H7 (cell line): ENCODE measurements at regions not wholly inside any gene's neighbourhood (a gene's known extent, or its start where the extent isn't known, plus 50 kb on each side); places are given as distances from the start of the nearest gene placed in this dataset.

Experiments used
- DNase-seq: peaks from one replicate; pipeline ENCODE4 v3.0.0; 2012
- H3K27me3 ChIP-seq: 2 replicates; pipeline ENCODE4 v1.6.0; 2011; ENCODE audit warnings: mild to moderate bottlenecking, low read length; ENCODE audit not compliant: control insufficient read depth, insufficient read depth
- H3K36me3 ChIP-seq: replicated peaks from 2 replicates; pipeline ENCODE4 v1.5.1; 2011; ENCODE audit warnings: low read length; ENCODE audit not compliant: control insufficient read depth, insufficient read depth
- H3K4me3 ChIP-seq: 2 replicates; pipeline ENCODE4 v1.5.1; 2011; ENCODE audit warnings: low read depth, mild to moderate bottlenecking, control low read depth, low read length, moderate library complexity; ENCODE audit not compliant: insufficient read depth

DNA sequence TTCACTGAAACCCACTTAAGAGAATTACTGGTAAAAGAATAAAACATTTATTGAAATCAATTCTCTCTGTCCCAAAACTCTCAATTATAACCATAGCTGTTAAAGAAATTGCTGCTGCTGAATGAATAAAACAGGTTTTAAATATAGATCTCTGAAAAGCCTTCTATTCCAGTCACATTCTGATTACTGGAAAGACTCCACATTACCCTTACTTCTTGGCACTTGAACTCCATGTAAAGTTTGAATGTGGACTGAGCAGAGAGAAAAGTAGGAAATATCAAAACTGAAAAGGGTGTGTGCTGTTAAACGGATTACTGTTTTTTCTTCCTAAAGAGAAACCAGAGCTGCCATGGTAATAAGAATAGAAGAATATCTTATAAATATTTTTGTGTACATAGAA is 655.3 kb upstream of the SETBP1 start:
- no peaks in the 10 kb centered on the region for H3K27me3 ChIP-seq
- DNase-seq = no peak
- H3K4me3 ChIP-seq = no peak overlapping the region
- no peaks in the 10 kb centered on the region for H3K36me3 ChIP-seq

DNA sequence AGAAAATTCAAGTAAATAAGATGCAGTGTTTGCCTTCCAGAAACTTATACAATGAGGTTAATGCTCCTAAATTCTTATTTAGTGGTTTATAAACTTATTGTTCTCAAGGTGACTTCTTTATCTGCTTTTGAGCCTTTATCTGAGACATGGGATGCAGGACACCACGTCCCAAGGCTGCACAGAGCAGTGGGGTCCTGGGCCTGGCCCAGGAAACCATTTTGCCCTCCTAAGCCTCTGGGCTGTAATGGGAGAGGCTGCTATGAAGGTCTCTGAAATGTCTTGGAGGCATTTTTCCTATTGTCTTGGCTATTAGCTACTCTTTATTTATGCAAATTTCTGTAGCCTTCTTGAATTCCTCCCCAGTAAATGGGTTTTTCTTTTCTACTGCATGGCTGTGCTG is 652.6 kb upstream of the SETBP1 start:
- Histone ChIP-seq H3K27me3 (no peaks in the 10 kb centered on the region), H3K4me3 (no peak overlapping the region), H3K36me3 (no peaks in the 10 kb centered on the region)
- no peak for DNase-seq

DNA sequence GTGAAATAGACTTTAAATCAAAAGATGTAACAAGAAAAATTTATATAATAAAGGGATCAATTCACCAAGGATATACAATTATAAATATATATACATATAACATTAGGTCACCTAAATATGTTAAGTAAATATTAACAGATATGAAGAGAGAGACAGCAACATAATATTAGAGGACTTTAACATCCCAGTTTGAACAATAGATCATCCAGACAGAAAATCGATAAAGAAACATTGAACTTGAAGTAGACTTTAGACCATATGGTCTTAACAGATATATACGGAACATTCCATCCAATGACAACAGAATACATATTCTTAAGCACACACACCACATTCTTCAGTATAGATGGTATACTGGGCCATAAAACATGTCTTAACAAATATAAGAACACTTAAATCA is 649.6 kb upstream of the SETBP1 start:
- Histone ChIP-seq H3K36me3 (no peaks in the 10 kb centered on the region), H3K27me3 (no peaks in the 10 kb centered on the region), H3K4me3 (no peak overlapping the region)
- DNase-seq = no peak

DNA sequence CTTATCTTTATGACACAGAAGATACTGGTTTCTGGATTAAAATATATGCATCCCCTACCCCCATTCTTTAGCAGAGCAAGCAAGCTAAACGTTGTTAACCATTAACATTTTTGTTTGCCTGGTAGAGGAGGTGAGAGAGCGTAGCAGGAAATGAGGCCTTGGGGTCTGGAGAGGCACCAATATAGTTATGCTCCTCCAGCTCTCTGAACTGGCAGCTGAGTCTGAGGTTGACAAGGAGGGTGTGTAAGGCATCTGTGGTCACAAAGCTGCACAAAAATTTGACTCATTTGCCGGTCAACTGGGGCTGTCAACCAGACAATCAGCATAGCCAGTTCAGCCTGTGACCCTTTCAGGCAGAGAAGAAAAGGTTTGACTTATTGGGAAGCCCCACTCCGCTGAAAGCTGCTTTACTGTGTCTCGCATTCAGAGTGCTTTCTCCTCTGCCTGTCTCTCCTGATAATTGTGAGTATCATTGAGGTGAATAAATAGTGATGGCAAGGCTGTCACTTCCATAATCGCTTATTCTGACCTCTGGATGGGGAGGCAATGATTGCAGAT is 647.5 kb upstream of the SETBP1 start:
- no peaks in the 10 kb centered on the region for H3K27me3 ChIP-seq
- DNase-seq = no peak
- no peaks in the 10 kb centered on the region for H3K36me3 ChIP-seq
- no peak overlapping the region for H3K4me3 ChIP-seq

DNA sequence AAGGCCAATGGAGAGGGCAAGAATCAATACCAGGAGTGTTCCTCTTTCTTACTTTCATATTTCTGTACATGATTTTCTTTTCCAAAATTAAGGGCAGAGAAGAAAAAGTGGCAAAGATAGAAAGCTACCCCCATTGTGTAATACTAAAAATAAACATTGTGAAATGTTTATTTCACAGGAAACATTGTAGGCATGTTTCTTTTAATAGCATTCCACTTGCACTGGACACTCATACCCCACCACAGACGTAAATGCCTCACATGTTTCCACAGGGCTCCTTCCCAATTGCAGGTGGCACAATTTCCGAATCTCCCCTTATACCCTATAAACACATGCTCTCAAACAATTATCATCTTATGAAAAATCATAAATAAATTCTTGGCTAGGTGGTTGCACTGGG is 645.1 kb upstream of the SETBP1 start:
- no peaks in the 10 kb centered on the region for H3K36me3 ChIP-seq
- DNase-seq = no peak
- no peak overlapping the region for H3K4me3 ChIP-seq

DNA sequence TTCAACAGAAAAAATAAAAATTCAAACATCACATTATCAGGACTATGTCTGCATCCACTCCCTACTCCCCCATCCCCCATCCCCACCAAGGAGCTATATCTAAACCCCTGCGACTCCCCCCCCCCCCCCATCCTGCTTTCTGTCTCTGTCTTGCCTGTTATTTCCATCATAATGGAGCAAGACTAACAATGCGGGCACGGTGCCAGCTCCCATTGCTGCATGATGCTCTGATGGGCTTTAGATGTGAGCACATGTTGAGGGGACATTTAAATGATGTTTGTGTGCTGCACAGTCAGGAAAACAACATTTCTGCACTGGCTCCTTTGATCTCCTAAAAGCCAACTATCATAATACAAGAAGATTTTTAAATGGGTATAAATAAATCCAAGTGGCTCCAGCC is 644.2 kb upstream of the SETBP1 start:
- peak; percentile 17 for DNase-seq
- Histone ChIP-seq H3K27me3 (no peaks in the 10 kb centered on the region), H3K4me3 (no peak overlapping the region), H3K36me3 (no peaks in the 10 kb centered on the region)

More for the DNA sequence above, 645.1 kb upstream of the SETBP1 start:
- no peaks in the 10 kb centered on the region for H3K27me3 ChIP-seq

DNA sequence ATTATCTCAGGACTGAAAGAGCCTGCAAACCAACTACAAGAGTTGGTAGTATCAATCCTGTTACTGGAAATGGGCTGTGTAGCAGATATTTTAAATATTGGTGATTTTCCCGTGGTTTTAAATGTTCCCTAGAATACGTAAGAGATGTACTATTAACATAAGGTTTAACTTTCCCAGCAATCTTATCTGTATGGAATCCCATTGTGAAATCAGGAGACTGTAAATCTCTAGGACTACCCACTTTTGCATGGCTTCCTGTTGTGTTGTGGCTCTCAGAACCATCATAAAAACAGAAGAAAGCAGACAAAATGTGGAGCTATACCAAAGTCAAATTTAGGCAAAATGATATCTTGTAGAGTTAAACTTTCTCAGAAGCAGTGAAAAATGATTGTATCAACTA is 641.5 kb upstream of the SETBP1 start:
- no peak for DNase-seq
- Histone ChIP-seq H3K36me3 (no peaks in the 10 kb centered on the region), H3K27me3 (no peaks in the 10 kb centered on the region), H3K4me3 (no peak overlapping the region)

DNA sequence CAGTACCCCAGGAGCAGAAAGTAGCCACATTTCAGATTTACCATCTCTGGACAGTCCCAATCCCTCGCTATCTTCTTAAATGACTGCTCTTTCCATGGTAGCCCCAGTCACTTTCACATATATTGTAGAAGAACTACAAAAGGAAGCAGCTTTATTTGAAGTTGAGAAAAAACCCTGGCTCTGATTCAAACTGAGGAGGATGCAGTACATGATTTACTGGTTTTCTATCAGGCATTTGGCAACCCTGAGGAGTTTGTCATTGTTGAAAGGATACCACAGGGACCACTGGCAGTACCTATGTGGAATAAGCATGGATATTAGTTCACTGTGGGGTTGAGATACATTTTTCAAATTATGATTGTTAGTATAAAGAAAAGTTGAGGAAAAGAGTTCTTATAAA is 640.9 kb upstream of the SETBP1 start:
- no peaks in the 10 kb centered on the region for H3K27me3 ChIP-seq
- no peaks in the 10 kb centered on the region for H3K36me3 ChIP-seq
- no peak for DNase-seq
- H3K4me3 ChIP-seq = no peak overlapping the region

DNA sequence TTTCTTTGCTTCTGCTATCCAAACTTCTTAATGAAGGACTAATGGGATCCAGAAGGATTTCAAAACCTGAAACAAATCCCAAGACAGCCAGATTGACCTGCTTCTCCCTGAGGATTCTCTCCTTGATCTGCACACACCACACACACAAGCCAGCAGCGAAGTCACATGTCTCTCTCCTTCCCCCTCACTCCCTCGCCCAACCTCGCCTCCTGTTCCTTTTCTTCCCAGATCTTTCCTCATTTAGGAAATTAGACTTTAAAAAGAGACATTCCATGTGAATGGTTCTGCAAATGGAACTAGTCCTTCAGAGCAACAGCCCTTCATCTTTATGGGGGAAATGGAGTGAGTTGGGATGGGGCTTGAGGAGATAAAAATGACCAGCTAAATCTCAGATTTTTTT is 639.1 kb upstream of the SETBP1 start:
- H3K27me3 ChIP-seq = no peaks in the 10 kb centered on the region
- DNase-seq = no peak
- H3K36me3 ChIP-seq = no peaks in the 10 kb centered on the region
- H3K4me3 ChIP-seq = no peak overlapping the region

DNA sequence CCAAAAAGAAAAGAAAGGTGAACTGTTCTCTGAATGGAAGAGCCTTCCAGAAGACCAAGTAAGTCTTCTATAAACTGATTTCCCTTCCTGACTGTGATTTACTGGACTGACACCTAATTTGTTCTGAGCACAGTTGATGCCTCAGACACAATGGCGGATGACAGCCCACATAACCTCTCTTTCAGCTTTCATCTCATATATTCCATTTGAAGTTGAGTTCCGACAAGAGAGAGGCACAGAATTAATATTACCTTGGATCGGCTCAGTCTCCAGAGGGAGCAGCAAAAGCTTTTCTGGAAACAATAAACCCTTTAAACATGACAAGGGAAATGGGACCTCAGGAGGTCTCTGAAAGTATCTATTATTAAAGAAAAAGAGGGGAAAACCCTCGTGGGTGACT is 638.7 kb upstream of the SETBP1 start:
- H3K27me3 ChIP-seq = no peaks in the 10 kb centered on the region
- H3K4me3 ChIP-seq = no peak overlapping the region
- H3K36me3 ChIP-seq = no peaks in the 10 kb centered on the region
- DNase-seq = no peak

DNA sequence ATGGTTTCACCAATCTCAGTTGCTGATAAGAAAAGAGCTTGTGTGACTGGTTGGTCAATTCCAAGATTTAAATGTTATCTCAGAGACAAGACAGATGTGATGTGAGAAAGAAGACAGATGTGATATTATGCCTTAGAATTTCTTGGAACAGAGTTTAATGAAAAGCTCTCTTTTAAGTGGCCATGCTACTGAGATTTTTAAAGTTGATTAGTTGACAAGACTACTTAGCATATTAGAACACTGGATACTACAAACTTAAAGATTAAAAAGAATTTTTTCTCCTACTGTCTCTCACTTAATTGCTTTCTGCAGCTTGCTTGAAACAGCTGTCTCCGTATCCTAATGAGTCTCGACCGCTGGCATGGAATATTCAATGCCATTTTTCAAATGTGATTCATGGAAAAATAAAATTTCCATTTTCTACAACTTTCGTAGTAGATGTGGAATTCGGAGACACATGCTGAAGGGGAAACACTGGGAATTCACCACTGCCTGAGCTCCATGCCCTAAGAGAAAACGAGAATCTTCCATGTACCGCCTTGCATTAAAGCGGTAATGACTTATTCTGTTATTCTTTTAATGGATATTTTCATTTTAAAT is 634.2 kb upstream of the SETBP1 start:
- no peaks in the 10 kb centered on the region for H3K27me3 ChIP-seq
- H3K36me3 ChIP-seq = no peaks in the 10 kb centered on the region
- no peak overlapping the region for H3K4me3 ChIP-seq
- DNase-seq = no peak

DNA sequence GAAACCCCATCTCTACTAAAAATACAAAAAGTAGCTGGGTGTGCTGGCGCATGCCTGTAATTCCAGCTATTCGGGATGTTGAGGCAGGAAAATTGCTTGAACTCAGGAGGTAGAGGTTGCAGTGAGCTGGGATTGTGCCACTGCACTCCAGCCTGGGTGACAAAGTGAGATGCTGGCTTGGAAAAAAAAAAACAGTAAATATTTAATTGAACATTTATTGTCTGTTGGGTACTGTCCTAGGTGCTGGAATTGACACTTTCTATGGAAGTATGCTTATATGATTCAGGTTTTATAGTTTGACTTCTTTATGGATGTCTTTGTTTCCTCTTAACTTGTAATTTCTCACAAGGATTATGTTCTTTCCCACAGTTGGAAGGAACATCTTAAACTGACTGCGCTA is 633.1 kb upstream of the SETBP1 start:
- no peak for DNase-seq
- Histone ChIP-seq H3K36me3 (no peaks in the 10 kb centered on the region), H3K4me3 (no peak overlapping the region), H3K27me3 (no peaks in the 10 kb centered on the region)

DNA sequence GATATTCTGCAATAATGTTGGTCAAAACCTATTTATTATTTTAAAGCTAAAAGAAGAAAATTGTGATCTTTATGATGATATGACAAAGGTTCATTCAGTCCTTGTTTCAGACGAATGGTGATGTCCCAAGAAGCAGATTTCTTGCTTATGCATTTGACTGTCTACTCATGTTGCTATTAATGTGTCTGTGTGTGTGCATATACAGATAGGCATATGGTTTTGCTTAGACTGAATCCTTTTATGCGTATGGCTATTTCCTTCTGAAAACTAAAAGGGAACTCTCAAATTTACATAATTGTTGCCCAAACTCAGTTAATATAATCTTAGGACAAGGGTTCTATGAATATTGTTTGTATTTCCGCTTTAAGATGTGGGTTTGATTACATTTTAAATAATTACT is 632.3 kb upstream of the SETBP1 start:
- no peaks in the 10 kb centered on the region for H3K27me3 ChIP-seq
- no peaks in the 10 kb centered on the region for H3K36me3 ChIP-seq
- no peak overlapping the region for H3K4me3 ChIP-seq
- no peak for DNase-seq

DNA sequence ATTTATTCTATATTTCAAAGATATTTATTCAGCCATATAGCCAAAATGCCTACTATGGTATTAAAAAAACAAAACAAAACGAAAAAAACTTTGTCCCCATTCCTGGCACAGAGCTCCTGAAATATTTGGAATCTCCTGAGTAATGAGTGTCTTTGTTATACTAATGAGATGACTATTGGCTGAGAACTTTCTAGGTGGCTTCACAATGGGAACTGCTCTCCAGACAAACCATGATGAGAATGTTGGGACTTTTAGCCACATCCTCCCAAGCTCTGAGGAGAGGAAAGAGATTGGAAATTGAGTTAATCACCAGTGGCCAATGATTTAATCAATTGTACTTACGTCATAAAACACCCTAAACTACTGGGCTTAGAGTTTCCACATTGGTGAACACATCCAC is 631.8 kb upstream of the SETBP1 start:
- no peaks in the 10 kb centered on the region for H3K27me3 ChIP-seq
- DNase-seq = no peak
- H3K36me3 ChIP-seq = no peaks in the 10 kb centered on the region
- H3K4me3 ChIP-seq = no peak overlapping the region

DNA sequence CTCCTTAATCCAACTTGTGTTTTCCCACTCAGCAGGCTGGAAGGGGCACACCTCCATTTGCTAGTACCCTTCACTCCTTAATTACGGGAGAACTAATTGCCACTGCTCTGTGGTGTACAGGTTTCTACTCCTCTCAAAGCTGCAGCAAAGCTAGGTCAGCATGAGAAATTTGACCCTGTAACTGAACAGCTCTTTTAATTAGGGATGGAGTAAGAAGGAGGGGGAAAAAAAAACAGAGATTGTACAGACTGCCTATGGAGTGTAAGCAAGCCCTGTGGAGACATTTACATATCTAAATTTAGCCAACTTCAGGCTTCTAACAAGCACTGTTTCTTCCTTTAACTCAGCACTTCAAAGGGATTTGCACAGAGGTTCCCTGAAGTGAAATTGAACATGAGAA is 629.7 kb upstream of the SETBP1 start:
- Histone ChIP-seq H3K4me3 (no peak overlapping the region), H3K36me3 (no peaks in the 10 kb centered on the region), H3K27me3 (no peaks in the 10 kb centered on the region)
- no peak for DNase-seq

DNA sequence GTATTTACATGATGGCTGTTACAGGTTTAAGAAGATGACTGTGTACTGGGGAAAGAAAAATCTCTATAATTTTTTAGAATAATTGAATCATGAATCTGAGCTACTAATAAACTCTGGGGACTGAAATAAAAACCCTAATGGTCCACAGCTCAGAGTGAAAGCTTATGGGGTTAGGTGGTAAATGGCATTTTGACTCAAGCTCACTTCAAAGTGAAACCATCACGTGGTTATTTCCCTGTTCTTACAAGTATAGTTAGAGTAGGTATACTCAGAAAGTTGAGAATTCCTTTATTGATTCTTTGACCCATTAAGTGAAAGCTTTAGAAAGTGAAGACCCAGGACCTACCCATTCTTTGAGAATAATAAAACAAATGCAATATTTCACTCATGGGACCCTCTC is 626.2 kb upstream of the SETBP1 start:
- no peaks in the 10 kb centered on the region for H3K36me3 ChIP-seq
- H3K4me3 ChIP-seq = no peak overlapping the region
- no peaks in the 10 kb centered on the region for H3K27me3 ChIP-seq
- DNase-seq = no peak
